ENCODE measurements at regions not wholly inside any gene's neighbourhood (a gene's known extent, or its start where the extent isn't known, plus 50 kb on each side); places are given as distances from the start of the nearest gene placed in this dataset.

- no peaks in the 10 kb centered on the region for H3K27me3 ChIP-seq (ENCODE audit: control insufficient read depth, insufficient read depth, low read length, poor library complexity, severe bottlenecking)
- no peak overlapping the region for H3K4me3 ChIP-seq (ENCODE audit: low read length)
- no peak overlapping the region for H3K27ac Mint-ChIP-seq
- no peaks in the 10 kb centered on the region for H3K4me1 ChIP-seq (ENCODE audit: control insufficient read depth, insufficient read depth, low read length)
- H3K9me3 ChIP-seq (ENCODE audit: control insufficient read depth, low read length) = no peaks in the 10 kb centered on the region
- no peaks in the 10 kb centered on the region for H3K9me3 Mint-ChIP-seq
- no peak overlapping the region for H3K4me3 Mint-ChIP-seq
- no peak overlapping the region for H3K9ac ChIP-seq (ENCODE audit: extremely low read depth, low read length, poor library complexity, severe bottlenecking)
- no peaks in the 10 kb centered on the region for H3K36me3 Mint-ChIP-seq (ENCODE audit: low read depth)
- 54 to 80% methylated on average over 3 to 4 of the region's 4 CpGs for WGBS, 2 experiments (ENCODE audit: insufficient coverage in 1 of 2, insufficient read length in 1 of 2)
- DNase-seq = no peak
- H3K27me3 Mint-ChIP-seq (ENCODE audit: insufficient read depth) = no peaks in the 10 kb centered on the region
- H3K27ac ChIP-seq (ENCODE audit: low read depth, low read length) = peak overlapping the region; percentile 93
- no peak for TF ChIP-seq CTCF (conservative IDR thresholded peaks at IDR 0.05)
- H3K4me1 Mint-ChIP-seq = peaks cover 4% of the 10 kb centered on the region
- H3K36me3 ChIP-seq (ENCODE audit: control insufficient read depth, insufficient read depth, low read length) = no peaks in the 10 kb centered on the region
Measured at GRCh38 chr12:76272287-76272686, 75.9 kb downstream of the BBS10 start.

- no peaks in the 10 kb centered on the region for H3K9me3 Mint-ChIP-seq
- Histone ChIP-seq H3K4me3 (ENCODE audit: low read length) (no peak overlapping the region), H3K27ac (ENCODE audit: low read depth, low read length) (no peak overlapping the region), H3K27me3 (ENCODE audit: control insufficient read depth, insufficient read depth, low read length, poor library complexity, severe bottlenecking) (no peaks in the 10 kb centered on the region), H3K9me3 (ENCODE audit: control insufficient read depth, low read length) (no peaks in the 10 kb centered on the region), H3K9ac (ENCODE audit: extremely low read depth, low read length, poor library complexity, severe bottlenecking) (no peak overlapping the region), H3K4me1 (ENCODE audit: control insufficient read depth, insufficient read depth, low read length) (no peaks in the 10 kb centered on the region), H3K36me3 (ENCODE audit: control insufficient read depth, insufficient read depth, low read length) (no peaks in the 10 kb centered on the region)
- H3K27ac Mint-ChIP-seq = no peak overlapping the region
- no peaks in the 10 kb centered on the region for H3K36me3 Mint-ChIP-seq (ENCODE audit: low read depth)
- peaks cover 6% of the 10 kb centered on the region for H3K4me1 Mint-ChIP-seq
- no peak overlapping the region for H3K4me3 Mint-ChIP-seq
- WGBS, 2 experiments (ENCODE audit: insufficient coverage in 1 of 2, insufficient read length in 1 of 2) = 80 to 100% methylated on average over 1 to 2 of the region's 2 CpGs
- no peaks in the 10 kb centered on the region for H3K27me3 Mint-ChIP-seq (ENCODE audit: insufficient read depth)
- no peak for TF ChIP-seq CTCF (conservative IDR thresholded peaks at IDR 0.05)
- DNase-seq = no peak
Measured at GRCh38 chr12:76270657-76271358, 77.4 kb downstream of the BBS10 start.

- no peak overlapping the region for H3K4me3 Mint-ChIP-seq
- H3K9me3 ChIP-seq (ENCODE audit: control insufficient read depth, low read length) = no peaks in the 10 kb centered on the region
- no peaks in the 10 kb centered on the region for H3K9me3 Mint-ChIP-seq
- no peaks in the 10 kb centered on the region for H3K4me1 ChIP-seq (ENCODE audit: control insufficient read depth, insufficient read depth, low read length)
- no peaks in the 10 kb centered on the region for H3K36me3 Mint-ChIP-seq (ENCODE audit: low read depth)
- no peaks in the 10 kb centered on the region for H3K36me3 ChIP-seq (ENCODE audit: control insufficient read depth, insufficient read depth, low read length)
- H3K9ac ChIP-seq (ENCODE audit: extremely low read depth, low read length, poor library complexity, severe bottlenecking) = no peak overlapping the region
- DNase-seq = no peak
- no peak overlapping the region for H3K27ac Mint-ChIP-seq
- no peaks in the 10 kb centered on the region for H3K27me3 ChIP-seq (ENCODE audit: control insufficient read depth, insufficient read depth, low read length, poor library complexity, severe bottlenecking)
- H3K27ac ChIP-seq (ENCODE audit: low read depth, low read length) = no peak overlapping the region
- peaks cover 2% of the 10 kb centered on the region for H3K4me1 Mint-ChIP-seq
- TF ChIP-seq CTCF (conservative IDR thresholded peaks at IDR 0.05) = no peak
- H3K27me3 Mint-ChIP-seq (ENCODE audit: insufficient read depth) = no peaks in the 10 kb centered on the region
- no peak overlapping the region for H3K4me3 ChIP-seq (ENCODE audit: low read length)
- 88% methylated on average over 1 of the region's 1 CpG; no CpG with 5 or more reads in 1 of the 2 experiments for WGBS, 2 experiments (ENCODE audit: insufficient coverage in 1 of 2, insufficient read length in 1 of 2)
Measured at GRCh38 chr12:76268267-76268666, 79.9 kb downstream of the BBS10 start.

All from endodermal cell (in vitro differentiated cells).